Prostate gland (tissue), 2 donors: ENCODE measurements at regions not wholly inside any gene's neighbourhood (a gene's known extent, or its start where the extent isn't known, plus 50 kb on each side); places are given as distances from the start of the nearest gene placed in this dataset.

Experiments used
- CTCF ChIP-seq, 4 experiments: fragments of 200-600 bp in 2 of 4; fragments of 450-650 bp in 2 of 4; sonication (generic) in 2 of 4; IDR thresholded peaks; 1 replicate in 3 of 4; 2 replicates in 1 of 4; pipeline ENCODE4 v1.5.1; 2016 to 2019; ENCODE audit warnings: antibody characterized with exemption in 4 of 4, mild to moderate bottlenecking in 2 of 4, moderate library complexity in 2 of 4
- POLR2A ChIP-seq: fragments of 450-650 bp; IDR thresholded peaks from one replicate; pipeline ENCODE4 v1.6.1; 2016; ENCODE audit warnings: antibody characterized with exemption, mild to moderate bottlenecking
- POLR2AphosphoS5 ChIP-seq: sonication (generic); formaldehyde crosslinking; IDR thresholded peaks from one replicate; pipeline ENCODE4 v1.6.1; 2017; ENCODE audit warnings: antibody characterized with exemption

GRCh38 chr9:105143136-105143430, 101.4 kb upstream of the SLC44A1 start:
- TF ChIP-seq POLR2AphosphoS5 = no peak
- no peak for TF ChIP-seq CTCF (IDR thresholded peaks at IDR 0.05)
- TF ChIP-seq POLR2A = no peak
